Right lobe of liver (tissue), 4 donors: ENCODE measurements at regions not wholly inside any gene's neighbourhood (a gene's known extent, or its start where the extent isn't known, plus 50 kb on each side); places are given as distances from the start of the nearest gene placed in this dataset.

Experiments
- CTCF ChIP-seq, 4 donors: fragments of 200-600 bp in 3 of 4; fragments of 450-650 bp in 1 of 4; IDR thresholded peaks; one replicate each; pipeline versions ENCODE4 v1.5.1 to v1.8.0; 2016 to 2022; ENCODE audit warnings: antibody characterized with exemption in 4 of 4, mild to moderate bottlenecking in 2 of 4
- POLR2A ChIP-seq: fragments of 450-650 bp; IDR thresholded peaks from one replicate; pipeline ENCODE4 v1.6.1; 2017; ENCODE audit warnings: antibody characterized with exemption, mild to moderate bottlenecking
- donor health status: DM: no; HTN: no; CAD: no.
- donor health status: DM: no; HTN: no; CAD: no.
- donor health status: DM: no; HTN: yes; CAD: no.

GRCh38 chr1:198825254-198825653 lies 186.4 kb downstream of the PTPRC start:
- TF ChIP-seq CTCF (IDR thresholded peaks at IDR 0.05) = no peak
- TF ChIP-seq POLR2A = no peak
